GM12865 (cell line): ENCODE measurements at regions not wholly inside any gene's neighbourhood (a gene's known extent, or its start where the extent isn't known, plus 50 kb on each side); places are given as distances from the start of the nearest gene placed in this dataset.
A peak's percentile ranks its signal among the peaks of the same experiment; 100 is the strongest.

ENCODE experiments used
- DNase-seq: peaks from one replicate; pipeline ENCODE4 v3.0.0; 2010; ENCODE audit warnings: low read depth
- H3K4me3 ChIP-seq: 2 replicates; pipeline ENCODE4 v1.5.1; 2011; ENCODE audit warnings: mild to moderate bottlenecking, low read depth, low read length, control low read depth
- TF ChIP-seq, protein P1 (sequence below): IDR thresholded peaks from 2 replicates; pipeline ENCODE4 v1.5.1; 2011; ENCODE audit warnings: low read length, control low read depth, low read depth, inconsistent platforms; ENCODE audit not compliant: insufficient read depth; ENCODE audit errors: missing control alignments

DNA sequence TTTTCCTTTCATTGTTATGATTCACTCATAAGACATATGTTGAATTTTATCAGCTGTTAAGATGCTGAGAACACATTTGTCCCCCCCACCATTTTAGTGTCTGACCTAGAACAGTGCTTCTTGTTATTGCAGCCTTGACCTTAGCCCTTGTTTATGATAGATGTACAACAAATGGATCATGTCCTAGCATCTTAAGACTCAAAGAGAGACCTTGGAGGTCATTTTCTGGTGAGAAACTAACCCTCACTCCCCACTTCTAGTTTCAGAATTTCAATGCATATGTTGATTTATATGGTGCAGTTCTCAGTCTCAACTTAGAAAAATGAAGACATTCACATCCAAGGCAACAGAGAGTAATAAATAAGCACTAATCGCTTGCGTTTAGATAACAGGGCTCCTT is 391.2 kb downstream of the AEBP2 start:
- peak; percentile 29 for DNase-seq
- no peak overlapping the region for H3K4me3 ChIP-seq
- TF ChIP-seq, protein P1, sequence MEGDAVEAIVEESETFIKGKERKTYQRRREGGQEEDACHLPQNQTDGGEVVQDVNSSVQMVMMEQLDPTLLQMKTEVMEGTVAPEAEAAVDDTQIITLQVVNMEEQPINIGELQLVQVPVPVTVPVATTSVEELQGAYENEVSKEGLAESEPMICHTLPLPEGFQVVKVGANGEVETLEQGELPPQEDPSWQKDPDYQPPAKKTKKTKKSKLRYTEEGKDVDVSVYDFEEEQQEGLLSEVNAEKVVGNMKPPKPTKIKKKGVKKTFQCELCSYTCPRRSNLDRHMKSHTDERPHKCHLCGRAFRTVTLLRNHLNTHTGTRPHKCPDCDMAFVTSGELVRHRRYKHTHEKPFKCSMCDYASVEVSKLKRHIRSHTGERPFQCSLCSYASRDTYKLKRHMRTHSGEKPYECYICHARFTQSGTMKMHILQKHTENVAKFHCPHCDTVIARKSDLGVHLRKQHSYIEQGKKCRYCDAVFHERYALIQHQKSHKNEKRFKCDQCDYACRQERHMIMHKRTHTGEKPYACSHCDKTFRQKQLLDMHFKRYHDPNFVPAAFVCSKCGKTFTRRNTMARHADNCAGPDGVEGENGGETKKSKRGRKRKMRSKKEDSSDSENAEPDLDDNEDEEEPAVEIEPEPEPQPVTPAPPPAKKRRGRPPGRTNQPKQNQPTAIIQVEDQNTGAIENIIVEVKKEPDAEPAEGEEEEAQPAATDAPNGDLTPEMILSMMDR = no peak

DNA sequence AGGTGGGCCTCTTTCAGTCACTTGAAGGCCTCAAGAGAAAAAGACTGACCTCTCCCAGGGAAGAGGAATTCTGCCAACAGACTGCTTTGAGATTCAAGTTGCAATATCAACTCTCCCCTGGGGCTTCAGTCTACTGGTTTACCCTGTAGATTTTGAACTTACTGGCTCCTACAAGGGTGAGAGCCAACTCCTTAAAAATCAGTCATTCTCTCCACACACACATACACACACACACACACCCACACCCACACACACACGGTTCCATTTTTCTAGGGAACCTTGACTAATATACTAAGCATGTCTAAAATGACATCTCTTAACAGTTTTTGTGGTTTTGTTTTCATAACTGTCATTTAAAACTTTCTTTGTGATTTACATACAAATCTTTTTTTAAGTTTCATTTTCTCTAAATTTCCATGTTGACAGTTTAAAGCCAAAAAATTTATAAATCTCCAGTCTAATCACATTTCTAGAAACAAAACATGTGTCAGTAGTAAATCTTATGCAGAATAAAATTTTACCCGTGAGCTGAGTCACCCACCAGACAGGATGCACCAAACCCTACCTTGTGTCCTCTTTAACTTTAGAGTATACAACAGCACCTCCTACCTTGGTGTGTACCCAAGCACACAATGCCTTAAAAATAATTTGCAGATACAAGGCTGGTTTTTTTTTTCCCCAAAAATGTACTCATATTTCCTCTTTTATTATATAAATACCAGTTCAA is 394.6 kb downstream of the AEBP2 start:
- TF ChIP-seq, protein P1 = no peak
- DNase-seq = peak; percentile 45
- H3K4me3 ChIP-seq = no peak overlapping the region

DNA sequence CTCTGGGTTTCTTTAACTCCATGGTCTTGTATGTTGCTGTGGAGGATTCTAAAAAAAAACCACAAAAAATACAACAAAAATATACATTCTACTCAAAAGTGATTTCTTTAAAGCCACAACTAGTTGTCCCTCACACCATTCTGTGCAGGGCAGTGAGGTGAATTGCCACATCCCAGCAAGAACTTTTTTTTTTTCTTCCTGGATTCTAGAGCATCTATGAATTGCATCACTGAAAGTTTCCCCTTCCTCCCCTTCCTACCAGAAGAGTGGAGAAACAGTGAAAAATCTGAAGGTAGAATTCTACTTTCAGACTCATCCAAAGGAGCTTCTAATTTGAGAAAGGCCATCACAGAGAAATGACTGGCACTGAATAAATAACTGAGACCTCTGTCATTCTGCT is 395.3 kb downstream of the AEBP2 start:
- DNase-seq = no peak
- no peak overlapping the region for H3K4me3 ChIP-seq
- TF ChIP-seq, protein P1 = no peak

DNA sequence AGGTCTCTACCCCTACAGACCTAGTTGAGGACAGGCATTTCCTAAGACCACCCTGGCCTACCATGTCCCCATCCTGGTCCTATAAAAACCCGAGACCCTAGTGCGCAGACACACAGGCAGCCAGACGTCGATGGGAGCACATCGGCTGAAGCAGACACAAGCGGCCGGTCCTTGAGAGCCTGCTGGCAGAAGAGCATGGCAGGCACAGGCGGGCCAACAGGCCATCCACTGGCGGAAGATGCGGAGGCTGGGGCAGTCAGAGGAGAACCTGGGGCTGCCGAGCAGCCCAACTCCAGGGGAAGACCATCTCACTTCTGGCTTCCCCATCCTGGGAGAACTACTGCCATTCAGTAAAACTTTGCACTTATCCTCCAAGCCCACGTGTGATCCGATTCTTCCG is 396.8 kb downstream of the AEBP2 start:
- TF ChIP-seq, protein P1 = no peak
- no peak for DNase-seq
- no peak overlapping the region for H3K4me3 ChIP-seq

DNA sequence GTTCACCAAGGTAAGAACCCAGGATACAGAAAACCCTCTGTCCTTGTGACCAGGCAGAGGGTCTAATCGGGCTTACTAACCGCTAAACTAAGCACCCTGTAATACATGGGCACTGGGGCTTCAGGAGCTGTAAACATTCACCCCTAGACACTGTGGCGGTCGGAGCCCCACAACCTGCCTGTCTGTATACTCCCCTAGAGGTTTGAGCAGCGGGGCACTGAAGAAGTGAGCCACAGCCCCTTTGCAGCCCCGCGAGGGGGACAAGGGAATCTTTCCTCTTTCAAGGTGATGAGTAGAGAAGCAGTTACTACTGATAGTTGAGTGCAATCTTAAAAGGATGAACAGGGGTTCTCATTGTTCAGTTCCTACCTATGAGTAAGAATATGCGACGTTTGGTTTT is 397.2 kb downstream of the AEBP2 start:
- H3K4me3 ChIP-seq = no peak overlapping the region
- no peak for DNase-seq
- TF ChIP-seq, protein P1 = no peak

DNA sequence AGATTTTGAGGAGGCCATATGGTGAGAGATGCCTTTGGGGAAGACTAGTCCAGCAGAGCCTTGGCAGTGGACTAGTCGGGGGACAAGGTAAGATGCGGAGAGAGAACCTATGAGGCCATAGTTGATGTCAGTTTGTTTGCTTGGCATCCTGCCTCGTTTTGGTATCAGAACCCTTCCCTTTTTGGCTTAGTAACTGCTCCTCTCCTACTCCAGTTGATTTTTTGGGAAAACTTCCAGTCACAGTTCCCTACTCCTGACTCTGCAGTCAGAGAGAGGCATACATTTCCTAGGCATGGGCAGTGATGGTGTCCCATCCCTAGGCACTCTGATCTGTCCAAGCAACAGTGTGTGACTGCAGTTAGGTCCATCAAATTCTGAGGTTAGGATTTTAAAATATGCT is 398.3 kb downstream of the AEBP2 start:
- no peak overlapping the region for H3K4me3 ChIP-seq
- TF ChIP-seq, protein P1 = no peak
- DNase-seq = no peak

DNA sequence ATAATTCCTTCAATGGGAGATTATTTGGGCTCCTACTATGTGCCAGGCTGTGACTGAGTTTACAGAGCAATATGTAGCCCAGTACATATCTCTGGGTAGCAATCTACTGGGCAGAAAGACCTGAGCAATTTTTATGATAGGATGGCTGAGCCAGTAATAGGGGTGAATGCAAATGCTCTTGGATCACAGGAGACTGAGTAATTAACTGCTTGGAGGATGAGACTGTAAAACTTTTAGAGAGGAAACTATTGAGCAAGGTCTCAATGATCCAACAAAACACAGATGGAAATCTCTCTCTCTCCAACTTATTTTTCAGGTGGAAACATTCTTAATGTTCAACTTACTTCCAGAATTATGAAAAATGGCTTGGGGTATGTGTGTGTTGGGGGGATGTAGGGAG is 402.2 kb downstream of the AEBP2 start:
- no peak for DNase-seq
- H3K4me3 ChIP-seq = no peak overlapping the region
- TF ChIP-seq, protein P1 = no peak
